Stomach (tissue), 4 donors: ENCODE measurements at regions not wholly inside any gene's neighbourhood (a gene's known extent, or its start where the extent isn't known, plus 50 kb on each side); places are given as distances from the start of the nearest gene placed in this dataset.

Experiments
- POLR2A ChIP-seq, 4 donors: fragments of 450-650 bp; IDR thresholded peaks; one replicate each; pipeline ENCODE4 v1.6.1; 2016; ENCODE audit warnings: antibody characterized with exemption in 4 of 4, control low read depth in 2 of 4, mild to moderate bottlenecking in 1 of 4, moderate library complexity in 1 of 4
- POLR2AphosphoS5 ChIP-seq, 3 donors: sonication (generic); formaldehyde crosslinking; IDR thresholded peaks; one replicate each; pipeline ENCODE4 v1.6.1; 2016; ENCODE audit warnings: antibody characterized with exemption in 3 of 3
- TF ChIP-seq, protein P1 (sequence below), 7 experiments: fragments of 450-650 bp in 4 of 7; fragments of 200-600 bp in 3 of 7; sonication (generic) in 3 of 7; IDR thresholded peaks; one replicate each; pipeline ENCODE4 v1.5.1; 2016 to 2019; ENCODE audit warnings: antibody characterized with exemption in 7 of 7, control low read depth in 2 of 7, mild to moderate bottlenecking in 1 of 7

- no peak for TF ChIP-seq POLR2AphosphoS5 (IDR thresholded peaks at IDR 0.05)
- no peak for TF ChIP-seq POLR2A (IDR thresholded peaks at IDR 0.05)
- TF ChIP-seq, protein P1, sequence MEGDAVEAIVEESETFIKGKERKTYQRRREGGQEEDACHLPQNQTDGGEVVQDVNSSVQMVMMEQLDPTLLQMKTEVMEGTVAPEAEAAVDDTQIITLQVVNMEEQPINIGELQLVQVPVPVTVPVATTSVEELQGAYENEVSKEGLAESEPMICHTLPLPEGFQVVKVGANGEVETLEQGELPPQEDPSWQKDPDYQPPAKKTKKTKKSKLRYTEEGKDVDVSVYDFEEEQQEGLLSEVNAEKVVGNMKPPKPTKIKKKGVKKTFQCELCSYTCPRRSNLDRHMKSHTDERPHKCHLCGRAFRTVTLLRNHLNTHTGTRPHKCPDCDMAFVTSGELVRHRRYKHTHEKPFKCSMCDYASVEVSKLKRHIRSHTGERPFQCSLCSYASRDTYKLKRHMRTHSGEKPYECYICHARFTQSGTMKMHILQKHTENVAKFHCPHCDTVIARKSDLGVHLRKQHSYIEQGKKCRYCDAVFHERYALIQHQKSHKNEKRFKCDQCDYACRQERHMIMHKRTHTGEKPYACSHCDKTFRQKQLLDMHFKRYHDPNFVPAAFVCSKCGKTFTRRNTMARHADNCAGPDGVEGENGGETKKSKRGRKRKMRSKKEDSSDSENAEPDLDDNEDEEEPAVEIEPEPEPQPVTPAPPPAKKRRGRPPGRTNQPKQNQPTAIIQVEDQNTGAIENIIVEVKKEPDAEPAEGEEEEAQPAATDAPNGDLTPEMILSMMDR (IDR thresholded peaks at IDR 0.05) = no peak
Measured at GRCh38 chrX:42219231-42219630, 295.9 kb upstream of the CASK start.
